ENCODE measurements at regions not wholly inside any gene's neighbourhood (a gene's known extent, or its start where the extent isn't known, plus 50 kb on each side); places are given as distances from the start of the nearest gene placed in this dataset.

DNA sequence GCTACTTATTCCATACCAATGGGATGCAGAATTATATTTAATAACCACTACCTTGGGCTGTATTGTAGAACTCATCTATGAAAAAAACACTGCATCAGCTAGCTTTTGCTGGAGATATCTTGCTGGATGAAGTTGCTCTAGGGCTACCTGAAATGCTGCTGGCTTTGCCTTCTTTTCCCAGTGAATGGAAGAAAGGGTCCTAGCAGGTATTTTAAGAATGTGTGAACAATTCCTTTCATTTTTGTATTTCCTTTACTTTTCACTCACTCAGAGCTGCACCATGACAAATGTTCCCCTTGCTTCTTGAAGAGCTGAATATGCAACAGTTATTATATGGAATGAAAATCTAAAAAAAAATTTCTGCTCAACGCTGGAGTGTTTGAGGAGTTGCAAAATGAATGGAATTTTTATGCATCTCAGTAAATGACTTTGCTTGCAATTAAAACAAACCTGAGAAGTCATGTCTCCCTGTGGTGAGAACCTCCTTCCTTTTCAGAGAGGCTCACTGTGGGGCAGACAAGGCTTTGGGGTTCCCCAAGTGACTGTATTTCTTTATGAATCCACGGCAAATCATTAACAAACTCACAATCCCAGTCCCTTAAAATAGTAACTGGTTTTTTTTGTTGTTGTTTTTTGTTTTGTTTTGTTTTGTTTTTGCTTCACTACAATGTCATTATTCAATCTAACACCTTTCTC lies 566.8 kb upstream of the KIRREL3 start:
- Histone ChIP-seq H3K4me1 (ENCODE audit: low read length) (no peaks in the 10 kb centered on the region), H3K79me2 (ENCODE audit: low read length) (no peaks in the 10 kb centered on the region), H3K36me3 (ENCODE audit: insufficient read depth, low read length) (no peaks in the 10 kb centered on the region), H2AFZ (ENCODE audit: low read length) (no peak overlapping the region), H3K4me2 (ENCODE audit: low read depth, low read length, poor library complexity, severe bottlenecking) (no peak overlapping the region), H3K27me3 (ENCODE audit: low read length) (no peaks in the 10 kb centered on the region), H3K9me2 (replicated peaks; ENCODE audit: insufficient read depth, low read length) (no peaks in the 10 kb centered on the region), H3K9me3 (ENCODE audit: low read length) (no peaks in the 10 kb centered on the region), H3K27ac (ENCODE audit: low read length) (no peak overlapping the region), H3K9ac (ENCODE audit: low read length) (no peak overlapping the region), H4K20me1 (ENCODE audit: insufficient read depth, low read depth, low read length) (no peaks in the 10 kb centered on the region), H3K4me3 (ENCODE audit: low read length) (no peak overlapping the region)
- no peak for DNase-seq

DNA sequence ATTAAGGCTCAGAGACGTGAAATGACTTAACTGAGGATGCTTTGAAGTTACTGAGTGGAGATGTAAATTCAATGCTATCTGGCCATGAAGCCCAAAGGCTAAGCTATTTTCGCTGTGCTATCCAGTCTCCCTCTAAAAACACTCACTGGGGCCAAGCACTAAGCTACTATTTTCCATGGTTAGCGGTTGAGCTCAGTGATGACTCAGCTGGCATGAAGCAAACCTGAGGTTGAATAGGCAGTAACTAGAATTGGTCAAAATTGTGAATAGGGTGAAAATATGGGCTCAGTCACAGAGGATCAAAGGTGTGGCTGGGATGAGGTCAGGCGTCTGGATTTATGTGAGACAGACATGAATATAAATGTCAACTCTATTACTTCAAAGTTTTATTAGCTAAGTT lies 564.2 kb upstream of the KIRREL3 start:
- no peak overlapping the region for H3K4me2 ChIP-seq (ENCODE audit: low read depth, low read length, poor library complexity, severe bottlenecking)
- DNase-seq: no peak

DNA sequence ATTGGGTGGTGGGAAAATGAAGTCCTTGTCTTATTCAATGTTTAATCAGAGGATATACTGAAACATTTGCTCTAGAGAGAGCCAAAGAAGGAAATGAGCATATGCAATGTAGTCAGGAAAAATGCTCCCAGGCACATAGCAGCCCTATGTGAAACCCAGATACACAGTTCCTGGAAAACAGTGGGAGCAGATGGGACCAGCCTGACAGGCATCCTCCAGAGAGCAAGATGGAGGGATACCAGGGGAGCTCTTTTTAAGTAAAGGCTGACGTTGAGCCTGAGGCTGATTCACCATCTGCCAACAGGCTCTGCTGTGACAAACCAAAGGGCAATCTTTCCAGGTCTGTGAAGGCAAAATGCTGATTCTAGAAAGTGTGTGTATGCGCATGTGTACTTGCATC lies 559.4 kb upstream of the KIRREL3 start:
- Histone ChIP-seq H3K36me3 (ENCODE audit: insufficient read depth, low read length) (no peaks in the 10 kb centered on the region), H3K4me2 (ENCODE audit: low read depth, low read length, poor library complexity, severe bottlenecking) (no peak overlapping the region), H4K20me1 (ENCODE audit: insufficient read depth, low read depth, low read length) (no peaks in the 10 kb centered on the region), H3K9me2 (replicated peaks; ENCODE audit: insufficient read depth, low read length) (no peaks in the 10 kb centered on the region), H3K4me1 (ENCODE audit: low read length) (no peaks in the 10 kb centered on the region), H3K79me2 (ENCODE audit: low read length) (no peaks in the 10 kb centered on the region), H3K27ac (ENCODE audit: low read length) (no peak overlapping the region), H2AFZ (ENCODE audit: low read length) (no peak overlapping the region), H3K27me3 (ENCODE audit: low read length) (no peaks in the 10 kb centered on the region), H3K9me3 (ENCODE audit: low read length) (no peaks in the 10 kb centered on the region), H3K9ac (ENCODE audit: low read length) (no peak overlapping the region), H3K4me3 (ENCODE audit: low read length) (no peak overlapping the region)
- DNase-seq: no peak

More for the DNA sequence above, 564.2 kb upstream of the KIRREL3 start:
- Histone ChIP-seq H3K9ac (ENCODE audit: low read length) (no peak overlapping the region), H3K4me3 (ENCODE audit: low read length) (no peak overlapping the region), H4K20me1 (ENCODE audit: insufficient read depth, low read depth, low read length) (no peaks in the 10 kb centered on the region), H2AFZ (ENCODE audit: low read length) (no peak overlapping the region), H3K79me2 (ENCODE audit: low read length) (no peaks in the 10 kb centered on the region), H3K36me3 (ENCODE audit: insufficient read depth, low read length) (no peaks in the 10 kb centered on the region), H3K9me3 (ENCODE audit: low read length) (no peaks in the 10 kb centered on the region), H3K9me2 (replicated peaks; ENCODE audit: insufficient read depth, low read length) (no peaks in the 10 kb centered on the region), H3K27ac (ENCODE audit: low read length) (no peak overlapping the region), H3K4me1 (ENCODE audit: low read length) (no peaks in the 10 kb centered on the region), H3K27me3 (ENCODE audit: low read length) (no peaks in the 10 kb centered on the region)

- Histone ChIP-seq H4K20me1 (ENCODE audit: insufficient read depth, low read depth, low read length) (no peaks in the 10 kb centered on the region), H3K9me2 (replicated peaks; ENCODE audit: insufficient read depth, low read length) (no peaks in the 10 kb centered on the region), H3K4me1 (ENCODE audit: low read length) (no peaks in the 10 kb centered on the region), H3K79me2 (ENCODE audit: low read length) (no peaks in the 10 kb centered on the region), H3K4me3 (ENCODE audit: low read length) (no peak overlapping the region), H3K27me3 (ENCODE audit: low read length) (no peaks in the 10 kb centered on the region), H3K9ac (ENCODE audit: low read length) (no peak overlapping the region), H2AFZ (ENCODE audit: low read length) (no peak overlapping the region), H3K9me3 (ENCODE audit: low read length) (no peaks in the 10 kb centered on the region), H3K4me2 (ENCODE audit: low read depth, low read length, poor library complexity, severe bottlenecking) (no peak overlapping the region), H3K36me3 (ENCODE audit: insufficient read depth, low read length) (no peaks in the 10 kb centered on the region), H3K27ac (ENCODE audit: low read length) (no peak overlapping the region)
- DNase-seq: no peak
These were observed 551.9 kb upstream of the KIRREL3 start for GRCh38 chr11:127552446-127552845.

GRCh38 chr11:127531167-127531566 lies 530.6 kb upstream of the KIRREL3 start:
- Histone ChIP-seq H3K9me2 (replicated peaks; ENCODE audit: insufficient read depth, low read length) (no peaks in the 10 kb centered on the region), H3K4me2 (ENCODE audit: low read depth, low read length, poor library complexity, severe bottlenecking) (no peak overlapping the region), H2AFZ (ENCODE audit: low read length) (no peak overlapping the region), H3K9me3 (ENCODE audit: low read length) (no peaks in the 10 kb centered on the region), H3K27me3 (ENCODE audit: low read length) (no peaks in the 10 kb centered on the region), H3K79me2 (ENCODE audit: low read length) (no peaks in the 10 kb centered on the region), H4K20me1 (ENCODE audit: insufficient read depth, low read depth, low read length) (no peaks in the 10 kb centered on the region), H3K36me3 (ENCODE audit: insufficient read depth, low read length) (no peaks in the 10 kb centered on the region), H3K4me3 (ENCODE audit: low read length) (no peak overlapping the region), H3K27ac (ENCODE audit: low read length) (no peak overlapping the region), H3K9ac (ENCODE audit: low read length) (no peak overlapping the region), H3K4me1 (ENCODE audit: low read length) (no peaks in the 10 kb centered on the region)
- no peak for DNase-seq

DNA sequence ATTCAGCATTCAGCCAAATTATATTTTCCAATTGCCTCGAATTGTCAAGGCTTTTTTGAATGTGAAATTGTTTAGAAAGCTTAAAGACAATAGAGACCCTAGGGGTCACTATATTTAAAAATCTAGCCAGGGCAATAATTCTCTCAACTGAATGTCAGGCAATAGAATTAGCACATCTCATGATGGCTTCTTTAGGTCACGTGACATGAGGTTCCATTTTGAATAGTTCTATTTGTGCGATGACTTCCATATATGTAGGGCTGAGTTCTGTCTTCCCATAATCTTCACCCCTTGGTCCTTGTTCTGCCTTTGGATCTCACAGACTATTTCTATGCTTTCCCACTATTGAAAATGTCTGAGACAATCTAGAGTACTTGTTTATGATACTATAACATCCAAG lies 527.7 kb upstream of the KIRREL3 start:
- no peak overlapping the region for H3K4me3 ChIP-seq (ENCODE audit: low read length)
- H3K9me3 ChIP-seq (ENCODE audit: low read length): no peaks in the 10 kb centered on the region
- H3K79me2 ChIP-seq (ENCODE audit: low read length): no peaks in the 10 kb centered on the region

GRCh38 chr11:127524618-127525017 lies 524.0 kb upstream of the KIRREL3 start:
- Histone ChIP-seq H3K4me2 (ENCODE audit: low read depth, low read length, poor library complexity, severe bottlenecking) (no peak overlapping the region), H3K27me3 (ENCODE audit: low read length) (no peaks in the 10 kb centered on the region), H3K79me2 (ENCODE audit: low read length) (no peaks in the 10 kb centered on the region), H4K20me1 (ENCODE audit: insufficient read depth, low read depth, low read length) (no peaks in the 10 kb centered on the region), H3K9ac (ENCODE audit: low read length) (no peak overlapping the region), H3K36me3 (ENCODE audit: insufficient read depth, low read length) (no peaks in the 10 kb centered on the region), H3K27ac (ENCODE audit: low read length) (no peak overlapping the region), H3K9me2 (replicated peaks; ENCODE audit: insufficient read depth, low read length) (no peaks in the 10 kb centered on the region), H3K4me1 (ENCODE audit: low read length) (no peaks in the 10 kb centered on the region), H3K9me3 (ENCODE audit: low read length) (no peaks in the 10 kb centered on the region), H2AFZ (ENCODE audit: low read length) (no peak overlapping the region), H3K4me3 (ENCODE audit: low read length) (no peak overlapping the region)
- DNase-seq: no peak

More for the DNA sequence above, 527.7 kb upstream of the KIRREL3 start:
- no peak overlapping the region for H2AFZ ChIP-seq (ENCODE audit: low read length)
- no peaks in the 10 kb centered on the region for H3K9me2 ChIP-seq (replicated peaks; ENCODE audit: insufficient read depth, low read length)
- H3K36me3 ChIP-seq (ENCODE audit: insufficient read depth, low read length): no peaks in the 10 kb centered on the region
- no peak overlapping the region for H3K27ac ChIP-seq (ENCODE audit: low read length)
- no peak overlapping the region for H3K9ac ChIP-seq (ENCODE audit: low read length)
- H3K4me2 ChIP-seq (ENCODE audit: low read depth, low read length, poor library complexity, severe bottlenecking): no peak overlapping the region
- no peaks in the 10 kb centered on the region for H3K4me1 ChIP-seq (ENCODE audit: low read length)
- no peaks in the 10 kb centered on the region for H4K20me1 ChIP-seq (ENCODE audit: insufficient read depth, low read depth, low read length)
- H3K27me3 ChIP-seq (ENCODE audit: low read length): no peaks in the 10 kb centered on the region
- DNase-seq: no peak

DNA sequence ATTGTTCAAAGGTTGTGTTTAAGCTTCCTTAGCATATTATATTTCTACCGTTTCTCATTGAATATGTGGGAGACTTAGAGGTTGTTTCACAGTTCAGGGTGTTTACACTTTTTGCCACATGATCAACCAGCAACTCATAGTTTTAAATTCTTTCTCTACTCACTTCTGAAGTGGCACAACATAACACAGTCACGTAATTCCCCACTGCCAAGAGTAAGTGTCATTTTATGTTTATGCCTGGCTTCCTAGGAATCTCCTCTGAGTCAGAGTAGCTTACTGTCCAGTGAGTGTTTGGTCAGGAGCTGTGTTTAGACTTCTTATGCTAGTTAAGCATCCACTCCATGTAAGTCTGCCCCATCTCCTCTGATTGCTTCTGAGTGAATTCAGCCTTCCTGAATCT lies 520.8 kb upstream of the KIRREL3 start:
- Histone ChIP-seq H3K9me3 (ENCODE audit: low read length) (no peaks in the 10 kb centered on the region), H3K9ac (ENCODE audit: low read length) (no peak overlapping the region), H3K4me1 (ENCODE audit: low read length) (no peaks in the 10 kb centered on the region), H3K9me2 (replicated peaks; ENCODE audit: insufficient read depth, low read length) (no peaks in the 10 kb centered on the region), H3K27me3 (ENCODE audit: low read length) (no peaks in the 10 kb centered on the region), H3K4me3 (ENCODE audit: low read length) (no peak overlapping the region), H2AFZ (ENCODE audit: low read length) (no peak overlapping the region), H3K79me2 (ENCODE audit: low read length) (no peaks in the 10 kb centered on the region), H3K36me3 (ENCODE audit: insufficient read depth, low read length) (no peaks in the 10 kb centered on the region), H4K20me1 (ENCODE audit: insufficient read depth, low read depth, low read length) (no peaks in the 10 kb centered on the region), H3K27ac (ENCODE audit: low read length) (no peak overlapping the region), H3K4me2 (ENCODE audit: low read depth, low read length, poor library complexity, severe bottlenecking) (no peak overlapping the region)
- no peak for DNase-seq

Measured in Karpas-422 (cell line).